Caki2 (cell line): ENCODE measurements at regions not wholly inside any gene's neighbourhood (a gene's known extent, or its start where the extent isn't known, plus 50 kb on each side); places are given as distances from the start of the nearest gene placed in this dataset.
A peak's percentile ranks its signal among the peaks of the same experiment; 100 is the strongest.
"Not testable (repeated sequence)": the region's sequence is repeated elsewhere in the genome, so short reads cannot be mapped to it uniquely, and the experiment has no call there.

ENCODE experiments used
- DNase-seq: peaks from one replicate; pipeline ENCODE4 v3.0.0-alpha.2; 2015; ENCODE audit warnings: low read depth
- in situ Hi-C: cut with HindIII; loops from 2 replicates; pipeline ENCODE4 v1.10.0; 2016; ENCODE audit warnings: low sequenced_read_pairs, low pct_unique_long_range_greater_than_20kb, mixed read lengths

DNA sequence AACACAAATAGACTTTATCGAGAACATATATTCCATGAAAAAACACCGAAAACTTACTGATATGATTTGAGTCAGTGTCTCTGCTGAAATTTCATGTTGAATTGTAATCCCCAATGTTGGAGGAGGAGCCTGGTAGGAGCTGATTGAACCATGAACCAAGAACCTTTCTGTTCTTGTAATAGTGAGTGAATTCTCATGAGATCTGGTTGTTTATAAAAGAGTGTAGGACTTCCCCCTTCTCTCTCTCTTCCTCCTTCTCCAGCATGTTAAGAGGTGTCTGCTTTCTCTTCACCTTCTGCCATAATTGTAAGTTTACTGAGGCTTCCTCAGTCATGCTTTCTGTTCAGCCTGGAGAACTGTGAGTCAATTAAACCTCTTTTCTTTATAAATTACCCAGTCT lies 1289.3 kb upstream of the CITED2 start:
- DNase-seq, result peak; percentile 57

DNA sequence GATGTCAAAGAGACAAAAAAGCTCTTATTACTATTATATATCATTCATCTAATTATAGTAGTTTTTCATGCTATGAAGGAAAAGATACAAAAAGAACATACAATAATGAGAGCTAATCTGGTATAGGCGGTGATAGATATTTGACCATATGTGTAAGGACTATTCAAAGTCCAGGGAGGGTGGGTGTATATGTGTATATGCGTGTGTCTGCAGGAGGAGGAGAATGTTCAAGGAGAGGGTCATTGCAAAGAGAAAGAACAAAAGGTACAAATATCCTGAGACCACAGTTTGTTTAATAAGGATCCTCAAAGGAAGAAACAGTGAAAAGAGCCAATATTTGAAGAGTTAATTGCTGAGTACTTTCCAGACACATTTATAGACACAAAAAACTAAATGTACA lies 1288.6 kb upstream of the CITED2 start:
- in situ Hi-C loops, result no loop called here
- DNase-seq, result peak; percentile 32

More for the DNA sequence above, 1289.3 kb upstream of the CITED2 start:
- in situ Hi-C loops, result no loop called here

DNA sequence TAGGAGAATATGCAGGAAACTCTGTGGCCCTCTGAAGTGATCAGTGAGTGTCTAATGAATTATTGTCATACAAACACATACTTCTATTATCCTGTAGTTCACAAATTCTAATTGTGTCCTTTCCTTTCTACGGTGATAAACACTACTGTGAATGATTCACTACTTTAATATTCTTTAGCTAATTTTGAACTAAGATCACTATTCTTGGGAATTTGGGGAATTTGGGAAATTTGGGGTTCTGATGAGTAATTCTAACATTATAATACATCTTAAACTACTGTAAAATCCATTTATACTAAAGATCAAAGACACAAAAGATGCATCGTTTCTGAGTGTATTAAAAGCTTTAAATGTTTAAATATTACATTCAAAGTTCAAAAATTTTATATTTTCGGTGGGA lies 1287.2 kb upstream of the CITED2 start:
- in situ Hi-C loops, result no loop called here
- DNase-seq, result peak; percentile 36

DNA sequence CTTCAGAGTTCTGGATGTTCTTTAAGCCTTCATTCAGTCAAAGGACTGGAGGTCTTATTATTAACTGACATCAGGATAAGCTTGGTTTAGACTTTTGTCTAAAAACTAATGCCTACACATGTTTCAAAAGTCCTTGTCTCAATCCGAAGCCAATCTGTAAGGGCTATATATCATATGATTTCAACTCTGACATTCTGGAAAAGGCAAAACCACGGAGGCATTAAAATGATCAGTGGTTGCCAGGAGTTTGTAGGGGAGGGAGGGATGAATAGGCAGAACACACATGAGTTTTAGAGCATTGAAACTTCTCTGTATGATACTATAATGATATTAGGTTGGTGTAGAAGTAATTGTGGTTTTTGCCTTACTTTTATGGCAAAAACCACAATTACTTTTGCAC lies 1285.8 kb upstream of the CITED2 start:
- in situ Hi-C loops, result no loop called here
- peak; percentile 64 for DNase-seq

DNA sequence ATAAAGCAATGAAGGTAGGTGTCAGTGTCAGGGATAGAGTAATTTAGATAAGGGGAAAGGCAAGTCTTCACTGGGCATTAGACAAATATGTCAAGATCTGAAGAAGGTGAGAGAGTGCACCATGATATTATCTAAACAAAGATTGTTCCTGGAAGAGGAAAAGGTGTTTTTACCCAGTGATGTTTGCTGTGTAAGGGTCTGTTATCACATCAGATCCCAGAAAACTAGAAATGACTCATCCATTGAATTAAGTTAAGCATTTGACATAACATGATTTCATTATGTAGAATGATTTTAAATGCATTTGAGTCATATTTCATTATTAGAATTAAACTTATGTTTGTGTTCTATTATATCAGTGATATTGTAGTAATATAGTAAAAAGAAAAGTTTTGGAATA lies 1279.5 kb upstream of the CITED2 start:
- DNase-seq, result peak; percentile 72
- in situ Hi-C loops, result no loop called here

DNA sequence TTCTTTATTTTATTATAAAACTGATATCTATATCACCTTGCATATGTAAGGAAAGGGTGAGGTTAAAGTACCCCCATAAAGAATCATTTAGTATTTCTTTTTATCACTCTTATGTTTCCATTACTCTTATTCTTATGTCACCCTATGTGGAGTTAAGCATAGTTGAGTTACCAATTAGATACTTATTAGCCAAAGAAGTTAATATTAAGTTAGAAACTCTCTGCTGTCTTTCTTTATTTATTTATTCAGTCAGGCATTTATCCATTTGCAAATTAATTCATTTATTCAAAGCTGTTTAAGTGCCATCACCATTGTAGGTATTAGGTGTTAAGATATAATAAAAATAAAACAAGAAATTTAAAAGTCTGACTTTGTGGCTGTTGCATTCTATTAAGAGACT lies 1279.1 kb upstream of the CITED2 start:
- in situ Hi-C loops, result no loop called here
- no peak for DNase-seq

DNA sequence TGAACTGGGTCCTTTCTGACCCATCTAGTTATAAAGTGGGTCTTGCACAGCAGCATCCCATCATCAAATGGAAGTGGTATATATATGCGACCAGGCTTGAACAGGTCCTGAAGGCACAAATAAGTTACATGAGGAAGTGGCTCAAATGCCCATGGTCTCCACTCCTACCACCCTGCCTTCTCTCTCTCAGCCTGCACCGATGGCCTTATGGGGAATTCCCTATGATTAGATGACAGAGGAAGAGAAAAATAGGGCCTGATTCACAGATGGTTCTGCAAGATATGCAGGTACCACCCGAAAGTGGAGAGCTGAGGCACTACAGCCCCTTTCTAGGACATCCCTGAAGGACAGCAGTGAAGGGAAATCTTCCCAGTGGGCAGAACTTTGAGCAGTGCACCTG lies 1275.1 kb upstream of the CITED2 start:
- in situ Hi-C loops, result not testable (repeated sequence)

DNA sequence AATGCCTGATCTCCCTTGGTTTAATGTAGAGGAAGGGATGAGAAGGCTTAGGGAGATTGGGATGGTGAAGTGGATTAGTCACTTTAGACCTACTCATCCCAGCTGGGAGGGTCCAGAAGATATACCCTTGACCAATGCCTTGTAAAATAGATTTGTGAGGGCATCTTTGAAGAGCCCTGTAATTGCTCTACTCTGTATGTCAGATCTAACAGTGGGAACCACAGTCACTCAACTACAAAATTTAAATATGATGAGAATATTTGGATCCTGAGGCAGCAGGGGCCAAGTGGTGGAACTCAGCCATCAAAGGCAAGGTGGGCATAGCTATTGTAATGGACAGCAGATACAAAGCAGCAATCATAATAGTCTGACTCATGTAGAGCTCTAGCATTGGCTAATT lies 1272.9 kb upstream of the CITED2 start:
- in situ Hi-C loops, DNase-seq: not testable (repeated sequence)

More for the DNA sequence above, 1275.1 kb upstream of the CITED2 start:
- not testable (repeated sequence) for DNase-seq

DNA sequence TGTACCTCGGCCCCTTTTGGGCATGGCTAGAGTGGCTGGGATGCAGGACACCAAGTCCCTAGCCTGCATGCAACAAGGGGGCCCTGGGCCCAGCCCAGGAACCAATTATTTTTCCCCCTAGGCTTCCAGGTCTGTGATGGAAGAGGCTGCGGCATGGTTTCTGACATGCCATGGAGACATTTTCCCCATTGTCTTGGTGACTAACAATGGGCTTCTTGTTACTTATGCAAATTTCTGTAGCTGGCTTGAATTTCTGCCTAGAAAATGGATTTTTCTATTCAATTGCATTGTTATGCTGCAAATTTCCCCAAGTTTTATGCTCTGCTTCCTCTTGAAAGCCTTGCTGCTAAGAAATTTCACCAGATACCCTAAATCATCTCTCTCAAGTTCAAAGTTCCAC lies 1269.6 kb upstream of the CITED2 start:
- no peak for DNase-seq
- in situ Hi-C loops, result no loop called here

DNA sequence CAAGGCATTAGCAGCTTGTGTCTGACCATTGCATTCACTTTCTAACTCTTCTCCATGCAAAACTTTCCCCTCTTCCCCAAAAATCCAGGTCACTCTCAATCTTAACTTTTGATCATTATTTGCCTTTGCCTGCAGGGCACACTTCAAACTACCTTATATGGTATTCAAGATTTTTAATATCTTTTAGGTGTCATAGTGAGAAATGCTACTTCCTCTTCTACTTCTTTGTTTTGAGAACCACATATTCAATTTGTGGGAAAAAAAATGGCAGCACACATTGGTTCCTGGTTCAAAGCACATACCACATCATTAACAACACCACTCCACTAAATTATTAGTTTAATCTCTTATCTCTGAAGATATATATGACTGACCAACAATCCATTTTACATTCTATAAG lies 1267.0 kb upstream of the CITED2 start:
- DNase-seq, result no peak
- in situ Hi-C loops, result no loop called here

DNA sequence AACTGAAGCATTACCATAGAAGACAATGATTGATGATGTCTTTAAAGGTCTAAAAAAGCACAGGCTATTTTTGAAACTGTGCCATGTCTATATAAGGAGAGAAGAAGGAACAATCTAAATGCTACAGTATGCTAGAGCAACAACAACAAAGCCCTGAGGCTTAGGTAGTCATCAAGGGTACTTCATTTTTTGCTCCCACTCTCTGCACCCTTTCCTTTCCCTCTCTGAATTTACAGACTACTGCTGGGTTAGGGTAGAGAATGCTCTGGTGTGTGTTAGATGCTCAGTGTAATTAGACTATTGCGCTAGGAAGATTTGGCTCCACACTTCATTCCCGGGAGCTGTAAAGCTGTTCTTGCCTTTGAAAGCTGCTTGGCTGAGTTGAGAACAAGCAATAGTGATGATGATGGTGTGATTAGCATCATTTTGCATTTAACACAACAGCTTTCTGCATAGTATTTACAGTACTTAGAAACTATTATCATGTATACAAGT lies 1262.5 kb upstream of the CITED2 start:
- in situ Hi-C loops, result no loop called here
- peak; percentile 87 for DNase-seq

DNA sequence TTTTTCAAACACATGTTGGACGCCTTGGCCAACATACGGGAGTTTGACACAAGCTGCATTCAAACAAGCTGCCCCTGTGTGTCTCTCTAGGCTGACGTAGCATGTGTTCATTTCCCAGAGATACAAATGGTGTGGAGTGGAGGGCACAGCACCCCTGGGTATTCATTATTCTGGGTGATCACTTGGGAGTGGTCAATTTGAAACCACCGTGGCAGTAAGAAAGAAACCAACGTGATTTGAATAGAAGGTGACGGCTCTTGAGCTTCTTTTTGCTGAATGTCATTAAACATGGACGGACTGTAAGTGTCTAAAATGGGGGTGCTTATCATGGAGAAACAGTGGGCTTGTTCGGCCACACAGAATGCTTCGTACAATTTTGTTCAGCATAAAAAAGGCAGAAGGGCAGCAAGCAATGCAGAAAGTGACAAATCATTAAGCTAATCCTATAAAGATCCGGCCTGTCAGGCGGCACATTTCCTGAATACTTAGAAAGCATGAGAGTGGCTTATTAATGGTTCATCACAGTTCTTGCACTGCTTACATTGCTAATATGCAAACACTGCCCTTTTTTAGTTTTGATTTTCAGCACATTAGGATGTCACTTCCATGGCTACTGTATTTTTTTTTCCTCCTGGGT lies 1261.9 kb upstream of the CITED2 start:
- in situ Hi-C loops, result no loop called here
- DNase-seq, result no peak

DNA sequence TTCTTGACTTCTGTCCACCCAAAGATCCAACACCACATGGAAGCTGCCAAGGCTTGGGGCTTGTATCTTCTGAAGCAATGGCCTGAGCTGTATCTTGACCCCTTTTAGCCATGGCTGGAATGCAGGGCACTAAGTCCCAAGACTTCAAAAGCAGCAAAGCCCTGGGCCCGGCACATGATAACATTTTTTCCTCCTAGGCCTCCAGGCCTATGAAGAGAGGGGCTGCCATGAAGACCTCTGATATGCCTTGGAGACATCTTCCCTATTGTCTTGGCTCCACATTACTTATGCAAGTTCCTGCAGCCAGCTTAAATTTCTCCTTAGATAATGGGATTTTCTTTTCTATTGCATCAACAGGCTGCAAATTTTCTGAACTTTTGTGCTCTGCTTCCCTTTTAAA lies 1252.6 kb upstream of the CITED2 start:
- no peak for DNase-seq
- in situ Hi-C loops, result no loop called here

DNA sequence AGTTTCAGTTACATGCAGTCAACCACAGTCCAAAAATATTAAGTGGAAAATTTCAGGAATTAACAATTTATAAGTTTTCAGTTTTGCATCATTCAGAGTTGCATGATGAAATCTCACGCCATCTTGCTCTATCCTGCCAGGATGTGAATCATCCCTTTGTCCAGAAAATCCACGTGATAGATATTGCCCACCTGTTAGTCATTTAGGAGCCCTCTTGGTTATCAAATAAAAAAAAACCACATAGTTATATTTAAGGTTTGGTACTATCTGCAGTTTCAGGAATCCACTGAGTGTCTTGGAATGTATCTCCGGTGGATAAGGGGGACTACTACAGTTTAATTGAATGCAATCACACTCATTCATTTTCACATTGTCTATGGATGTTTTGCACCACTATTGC lies 1249.0 kb upstream of the CITED2 start:
- no peak for DNase-seq
- in situ Hi-C loops, result no loop called here

DNA sequence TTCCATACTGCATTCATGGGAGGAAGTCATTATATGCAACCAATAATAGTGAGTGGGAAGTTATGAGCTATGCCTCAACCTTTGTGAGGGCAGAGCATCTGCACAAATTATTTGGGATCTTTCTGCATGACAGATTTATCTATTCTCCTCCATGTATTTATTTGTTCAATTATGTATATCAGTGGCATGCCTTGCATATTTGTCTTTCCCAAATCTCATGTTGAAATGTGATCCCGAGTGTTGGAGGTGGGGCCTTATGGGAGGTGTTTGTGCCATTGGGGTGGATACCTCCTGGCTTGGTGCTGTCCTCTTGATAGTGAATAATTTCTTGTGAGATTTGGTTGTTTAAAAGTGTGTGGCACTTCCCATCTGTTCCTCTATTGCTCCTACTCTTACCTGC lies 1246.0 kb upstream of the CITED2 start:
- in situ Hi-C loops, result no loop called here
- DNase-seq, result no peak

DNA sequence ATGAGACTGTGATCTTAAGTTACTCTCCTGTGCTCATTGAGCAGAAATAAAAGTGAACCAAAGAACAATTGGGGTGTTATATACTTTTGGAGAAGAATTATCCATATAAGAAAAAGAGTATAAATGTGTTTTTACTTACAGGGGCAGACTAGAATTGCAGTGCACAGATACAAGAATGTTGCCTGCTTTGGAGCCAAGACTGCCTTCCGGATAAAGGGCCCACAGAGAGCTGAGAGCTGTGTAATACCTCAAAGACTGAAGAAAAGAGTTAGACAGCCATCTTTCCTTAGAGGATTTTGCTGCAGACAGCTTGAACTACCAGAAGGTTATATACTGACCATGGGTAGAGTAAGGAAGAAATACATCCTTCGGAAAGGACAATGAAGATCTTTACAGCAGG lies 1235.5 kb upstream of the CITED2 start:
- in situ Hi-C loops, result no loop called here
- DNase-seq, result no peak

DNA sequence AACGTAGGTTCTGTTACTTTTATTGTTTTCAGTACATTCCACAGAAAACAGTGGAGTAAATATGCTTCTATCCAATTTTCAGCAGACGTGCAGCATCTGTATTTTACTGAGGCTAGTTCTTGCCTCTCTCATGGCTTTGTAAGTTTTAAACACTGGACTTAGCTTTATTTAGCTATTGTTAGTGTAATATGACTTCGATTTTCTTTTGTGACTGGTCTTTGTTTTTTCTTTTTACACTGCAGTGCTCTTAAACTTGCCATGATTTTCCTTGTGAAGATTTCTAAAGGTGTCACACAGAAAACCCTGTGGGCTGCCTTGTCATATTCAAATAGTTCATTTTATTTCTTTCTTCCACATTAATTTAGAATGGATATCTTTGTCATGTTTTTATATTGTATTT lies 1234.9 kb upstream of the CITED2 start:
- in situ Hi-C loops, result no loop called here

DNA sequence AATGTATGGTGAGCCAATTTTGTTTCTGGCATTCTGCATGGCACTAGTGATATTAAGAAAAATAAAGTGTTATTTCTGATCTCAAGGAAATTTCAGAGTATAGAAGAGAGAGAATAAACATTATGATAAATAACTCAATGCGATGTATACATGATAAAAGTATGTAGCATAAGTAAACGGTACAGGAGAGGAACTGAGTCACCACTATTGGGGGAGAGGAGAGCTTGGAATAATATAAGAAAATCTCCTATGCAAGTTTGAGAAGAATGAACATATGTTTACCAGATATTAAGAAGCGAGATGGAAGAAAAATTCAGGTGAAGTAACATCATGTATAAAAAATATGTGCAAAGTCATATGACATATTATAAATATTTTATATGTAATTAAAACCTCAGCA lies 1230.3 kb upstream of the CITED2 start:
- in situ Hi-C loops, result no loop called here
- DNase-seq, result no peak

More for the DNA sequence above, 1234.9 kb upstream of the CITED2 start:
- DNase-seq, result no peak

DNA sequence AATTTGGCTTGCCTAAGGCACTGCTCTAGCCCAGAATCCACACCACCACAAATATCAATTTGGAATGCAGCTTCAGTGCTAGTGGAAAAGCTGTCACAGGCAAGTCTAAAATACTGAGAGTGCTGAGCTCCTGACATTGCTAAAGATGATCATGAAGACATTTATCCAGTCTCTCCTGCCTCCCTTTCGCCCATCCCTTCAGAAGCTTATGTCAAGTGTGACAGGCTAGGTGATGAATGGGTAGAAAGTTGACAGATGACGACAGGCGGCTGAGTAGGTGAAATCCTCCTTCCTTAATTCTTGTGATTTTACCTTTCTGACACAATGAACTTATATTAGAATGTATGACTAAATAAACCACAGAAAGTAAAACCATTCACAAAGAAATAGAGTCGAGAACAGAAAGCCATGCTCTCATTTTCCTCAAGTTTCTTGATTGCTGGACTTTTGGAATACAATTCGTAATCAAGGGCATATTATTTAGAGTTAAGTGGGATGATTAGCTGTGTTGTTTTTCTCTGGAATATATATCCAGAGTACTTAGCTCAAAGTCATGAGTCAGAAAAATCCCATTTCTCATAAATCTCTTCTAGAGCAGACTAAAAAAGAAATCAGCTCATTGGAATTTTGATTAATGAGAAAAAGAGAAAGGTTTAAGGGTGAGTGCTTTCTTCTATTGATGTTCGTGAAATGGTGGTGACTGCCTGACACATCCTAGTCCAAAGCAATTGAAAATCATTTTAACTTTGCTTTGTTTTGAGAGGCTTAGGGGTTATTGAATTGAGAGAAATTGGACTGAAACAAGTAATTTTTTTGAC lies 1228.2 kb upstream of the CITED2 start:
- no peak for DNase-seq
- in situ Hi-C loops, result no loop called here
